ENCODE measurements at regions not wholly inside any gene's neighbourhood (a gene's known extent, or its start where the extent isn't known, plus 50 kb on each side); places are given as distances from the start of the nearest gene placed in this dataset.

GRCh38 chr16:79421126-79421525 is 179.4 kb downstream of the MAF start:
- H2AFZ ChIP-seq (ENCODE audit: low read depth, low read length): no peak overlapping the region
- DNase-seq: no peak
- H3K9me3 ChIP-seq (ENCODE audit: insufficient read depth, low read length, severe bottlenecking): no peaks in the 10 kb centered on the region
- H3K79me2 ChIP-seq (ENCODE audit: insufficient read depth, low read length): no peaks in the 10 kb centered on the region
- H3K27me3 ChIP-seq (ENCODE audit: insufficient read depth, low read length, poor library complexity): no peaks in the 10 kb centered on the region
- no peaks in the 10 kb centered on the region for H4K20me1 ChIP-seq (ENCODE audit: insufficient read depth, low read length)
- H3K9ac ChIP-seq (ENCODE audit: low read depth, low read length): no peak overlapping the region
- H3K4me1 ChIP-seq (ENCODE audit: insufficient read depth, low read length): peaks cover 14% of the 10 kb centered on the region
- no peaks in the 10 kb centered on the region for H3K36me3 ChIP-seq (ENCODE audit: insufficient read depth, low read length)
- H3K27ac ChIP-seq (ENCODE audit: low read length): no peak overlapping the region
- no peak overlapping the region for H3K4me3 ChIP-seq (ENCODE audit: low read depth in 1 of 2, low read length in 2 of 2)
- no peak for ATAC-seq (ENCODE audit: insufficient read depth, low read depth)
- no peak for TF ChIP-seq EZH2 (IDR thresholded peaks at IDR 0.05; ENCODE audit: borderline replicate concordance, low read depth, low read length, severe bottlenecking)
- no peak for TF ChIP-seq CTCF (IDR thresholded peaks at IDR 0.05; ENCODE audit: borderline replicate concordance, extremely low read depth, low read length, poor library complexity, severe bottlenecking)
- H3K4me2 ChIP-seq (ENCODE audit: insufficient read depth, low read length): no peak overlapping the region

GRCh38 chr16:79420493-79420892 is 180.0 kb downstream of the MAF start:
- Histone ChIP-seq H3K79me2 (ENCODE audit: insufficient read depth, low read length) (no peaks in the 10 kb centered on the region), H3K4me2 (ENCODE audit: insufficient read depth, low read length) (no peak overlapping the region), H3K27ac (ENCODE audit: low read length) (no peak overlapping the region), H3K36me3 (ENCODE audit: insufficient read depth, low read length) (no peaks in the 10 kb centered on the region), H2AFZ (ENCODE audit: low read depth, low read length) (no peak overlapping the region), H3K9ac (ENCODE audit: low read depth, low read length) (no peak overlapping the region), H4K20me1 (ENCODE audit: insufficient read depth, low read length) (no peaks in the 10 kb centered on the region), H3K9me3 (ENCODE audit: insufficient read depth, low read length, severe bottlenecking) (no peaks in the 10 kb centered on the region), H3K4me1 (ENCODE audit: insufficient read depth, low read length) (peaks cover 20% of the 10 kb centered on the region), H3K4me3 (ENCODE audit: low read depth in 1 of 2, low read length in 2 of 2) (no peak overlapping the region), H3K27me3 (ENCODE audit: insufficient read depth, low read length, poor library complexity) (no peaks in the 10 kb centered on the region)
- no peak for TF ChIP-seq EZH2 (IDR thresholded peaks at IDR 0.05; ENCODE audit: borderline replicate concordance, low read depth, low read length, severe bottlenecking)
- TF ChIP-seq CTCF (IDR thresholded peaks at IDR 0.05; ENCODE audit: borderline replicate concordance, extremely low read depth, low read length, poor library complexity, severe bottlenecking): no peak
- no peak for DNase-seq
- ATAC-seq (ENCODE audit: insufficient read depth, low read depth): no peak

GRCh38 chr16:79419148-79419547 is 181.4 kb downstream of the MAF start:
- no peak overlapping the region for H3K4me3 ChIP-seq (ENCODE audit: low read depth in 1 of 2, low read length in 2 of 2)
- no peaks in the 10 kb centered on the region for H4K20me1 ChIP-seq (ENCODE audit: insufficient read depth, low read length)
- H3K9ac ChIP-seq (ENCODE audit: low read depth, low read length): no peak overlapping the region
- no peak for DNase-seq
- H3K79me2 ChIP-seq (ENCODE audit: insufficient read depth, low read length): no peaks in the 10 kb centered on the region
- no peaks in the 10 kb centered on the region for H3K36me3 ChIP-seq (ENCODE audit: insufficient read depth, low read length)
- peaks cover 34% of the 10 kb centered on the region for H3K4me1 ChIP-seq (ENCODE audit: insufficient read depth, low read length)
- no peak for ATAC-seq (ENCODE audit: insufficient read depth, low read depth)
- TF ChIP-seq EZH2 (IDR thresholded peaks at IDR 0.05; ENCODE audit: borderline replicate concordance, low read depth, low read length, severe bottlenecking) (no peak), CTCF (IDR thresholded peaks at IDR 0.05; ENCODE audit: borderline replicate concordance, extremely low read depth, low read length, poor library complexity, severe bottlenecking) (no peak)
- no peak overlapping the region for H2AFZ ChIP-seq (ENCODE audit: low read depth, low read length)
- no peak overlapping the region for H3K27ac ChIP-seq (ENCODE audit: low read length)
- H3K4me2 ChIP-seq (ENCODE audit: insufficient read depth, low read length): no peak overlapping the region
- no peaks in the 10 kb centered on the region for H3K9me3 ChIP-seq (ENCODE audit: insufficient read depth, low read length, severe bottlenecking)
- H3K27me3 ChIP-seq (ENCODE audit: insufficient read depth, low read length, poor library complexity): no peaks in the 10 kb centered on the region

- Histone ChIP-seq H3K27ac (ENCODE audit: low read length) (no peak overlapping the region), H3K4me2 (ENCODE audit: insufficient read depth, low read length) (no peak overlapping the region)
- TF ChIP-seq EZH2 (IDR thresholded peaks at IDR 0.05; ENCODE audit: borderline replicate concordance, low read depth, low read length, severe bottlenecking): no peak
- no peak for TF ChIP-seq CTCF (IDR thresholded peaks at IDR 0.05; ENCODE audit: borderline replicate concordance, extremely low read depth, low read length, poor library complexity, severe bottlenecking)
Observed at GRCh38 chr16:79417601-79418008, 182.9 kb downstream of the MAF start.

More at GRCh38 chr16:79417601-79418008, 182.9 kb downstream of the MAF start:
- Histone ChIP-seq H3K79me2 (ENCODE audit: insufficient read depth, low read length) (no peaks in the 10 kb centered on the region), H2AFZ (ENCODE audit: low read depth, low read length) (no peak overlapping the region), H4K20me1 (ENCODE audit: insufficient read depth, low read length) (no peaks in the 10 kb centered on the region), H3K9me3 (ENCODE audit: insufficient read depth, low read length, severe bottlenecking) (no peaks in the 10 kb centered on the region), H3K4me1 (ENCODE audit: insufficient read depth, low read length) (peaks cover 38% of the 10 kb centered on the region), H3K9ac (ENCODE audit: low read depth, low read length) (no peak overlapping the region), H3K4me3 (ENCODE audit: low read depth in 1 of 2, low read length in 2 of 2) (no peak overlapping the region), H3K27me3 (ENCODE audit: insufficient read depth, low read length, poor library complexity) (no peaks in the 10 kb centered on the region), H3K36me3 (ENCODE audit: insufficient read depth, low read length) (no peaks in the 10 kb centered on the region)
- ATAC-seq (ENCODE audit: insufficient read depth, low read depth): no peak
- no peak for DNase-seq

All from DND-41 (cell line).